ENCODE measurements at regions not wholly inside any gene's neighbourhood (a gene's known extent, or its start where the extent isn't known, plus 50 kb on each side); places are given as distances from the start of the nearest gene placed in this dataset.

DNA sequence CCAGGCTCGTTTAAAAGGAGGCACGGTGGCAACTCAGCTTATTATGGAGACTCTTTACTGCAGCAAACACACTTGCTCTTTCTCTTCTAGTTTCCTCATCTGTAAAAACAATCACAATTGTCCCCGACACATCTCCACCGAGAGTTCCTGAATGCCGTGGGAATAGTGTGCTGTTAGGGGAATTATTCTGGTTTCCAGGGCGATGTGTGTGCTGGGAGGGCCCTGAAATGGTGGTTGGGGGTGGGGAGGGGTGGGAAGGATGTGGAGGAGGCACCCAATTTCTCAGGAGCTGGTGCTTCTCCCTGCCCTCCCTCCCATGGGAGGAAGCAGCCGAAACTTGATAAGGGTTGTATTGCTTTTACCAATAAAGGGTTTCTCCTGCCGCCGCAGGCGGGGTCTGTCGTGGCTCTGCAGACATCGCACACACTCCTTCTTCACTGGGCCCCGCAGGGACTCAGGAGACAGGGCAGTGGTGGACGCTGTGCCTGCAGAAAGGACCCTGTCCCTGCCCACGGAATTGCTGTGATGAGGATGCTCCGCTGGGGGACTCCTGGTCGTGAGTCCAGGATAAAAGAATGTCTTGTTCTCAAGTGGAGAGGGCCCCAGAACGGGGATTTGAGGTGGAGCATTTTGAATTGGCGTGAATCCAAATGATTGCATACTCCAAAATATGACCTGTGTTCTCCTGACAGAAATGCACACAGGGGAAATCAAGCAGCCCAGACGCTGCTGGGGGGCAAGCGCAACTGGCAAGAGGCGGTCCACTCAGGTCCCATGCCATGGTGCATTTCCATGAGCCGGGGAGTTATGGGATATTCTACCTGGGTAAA lies 119.2 kb downstream of the ACKR3 start:
- no peak for TF ChIP-seq BHLHE40 (IDR thresholded peaks at IDR 0.05; ENCODE audit: borderline replicate concordance)
- TF ChIP-seq CTBP1 (IDR thresholded peaks at IDR 0.05; ENCODE audit: borderline replicate concordance): no peak
- TF ChIP-seq ZNF384 (IDR thresholded peaks at IDR 0.05): no peak
- no peak for TF ChIP-seq FOXK2 (IDR thresholded peaks at IDR 0.05)
- no peak for TF ChIP-seq SP1 (IDR thresholded peaks at IDR 0.05)
- TF ChIP-seq ARNT (IDR thresholded peaks at IDR 0.05): no peak
- no peak for TF ChIP-seq SUZ12 (IDR thresholded peaks at IDR 0.05)
- TF ChIP-seq FOXM1 (IDR thresholded peaks at IDR 0.05; ENCODE audit: borderline replicate concordance): no peak
- TF ChIP-seq TARDBP (IDR thresholded peaks at IDR 0.05): no peak
- TF ChIP-seq, protein P1, sequence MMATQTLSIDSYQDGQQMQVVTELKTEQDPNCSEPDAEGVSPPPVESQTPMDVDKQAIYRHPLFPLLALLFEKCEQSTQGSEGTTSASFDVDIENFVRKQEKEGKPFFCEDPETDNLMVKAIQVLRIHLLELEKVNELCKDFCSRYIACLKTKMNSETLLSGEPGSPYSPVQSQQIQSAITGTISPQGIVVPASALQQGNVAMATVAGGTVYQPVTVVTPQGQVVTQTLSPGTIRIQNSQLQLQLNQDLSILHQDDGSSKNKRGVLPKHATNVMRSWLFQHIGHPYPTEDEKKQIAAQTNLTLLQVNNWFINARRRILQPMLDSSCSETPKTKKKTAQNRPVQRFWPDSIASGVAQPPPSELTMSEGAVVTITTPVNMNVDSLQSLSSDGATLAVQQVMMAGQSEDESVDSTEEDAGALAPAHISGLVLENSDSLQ (IDR thresholded peaks at IDR 0.05): no peak
- no peak for TF ChIP-seq NFRKB (IDR thresholded peaks at IDR 0.05)
- no peak for TF ChIP-seq HDGF (IDR thresholded peaks at IDR 0.05; ENCODE audit: borderline replicate concordance)
- TF ChIP-seq L3MBTL2 (conservative IDR thresholded peaks at IDR 0.05): no peak
- no peak for TF ChIP-seq LEF1 (IDR thresholded peaks at IDR 0.05; ENCODE audit: borderline replicate concordance)

Measured in HEK293T (cell line).